Neural progenitor cell (in vitro differentiated cells): ENCODE measurements at regions not wholly inside any gene's neighbourhood (a gene's known extent, or its start where the extent isn't known, plus 50 kb on each side); places are given as distances from the start of the nearest gene placed in this dataset.

Experiments
- DNase-seq: peaks from one replicate; pipeline ENCODE4 v3.0.0-alpha.2; 2016; ENCODE audit warnings: low spot score
- H2AFZ ChIP-seq: fragments of 200-600 bp; sonication (generic); replicated peaks from 2 replicates; pipeline ENCODE4 v1.6.1; 2016; ENCODE audit warnings: antibody characterized with exemption
- H3F3A ChIP-seq: fragments of 200-600 bp; sonication (generic); 2 replicates; pipeline ENCODE4 v1.6.1; 2016; ENCODE audit warnings: antibody characterized with exemption, low read depth
- H3K27ac ChIP-seq: fragments of 200-600 bp; sonication (generic); 2 replicates; pipeline ENCODE4 v1.5.1; 2016; ENCODE audit warnings: mild to moderate bottlenecking
- H3K27me3 ChIP-seq: fragments of 200-600 bp; sonication (generic); 2 replicates; pipeline ENCODE4 v1.6.1; 2016; ENCODE audit warnings: mild to moderate bottlenecking, moderate library complexity
- H3K36me3 ChIP-seq: fragments of 200-600 bp; sonication (generic); 2 replicates; pipeline ENCODE4 v1.5.1; 2016
- H3K4me1 ChIP-seq: fragments of 200-600 bp; sonication (generic); 2 replicates; pipeline ENCODE4 v1.6.1; 2016; ENCODE audit warnings: mixed run types
- H3K4me2 ChIP-seq: fragments of 200-600 bp; sonication (generic); 2 replicates; pipeline ENCODE4 v1.6.1; 2016
- H3K4me3 ChIP-seq: fragments of 200-600 bp; sonication (generic); 2 replicates; pipeline ENCODE4 v1.5.1; 2016
- H3K79me2 ChIP-seq: fragments of 200-600 bp; sonication (generic); 2 replicates; pipeline ENCODE4 v1.6.1; 2016; ENCODE audit warnings: low read depth
- H3K9ac ChIP-seq: fragments of 200-600 bp; sonication (generic); 2 replicates; pipeline ENCODE4 v1.6.1; 2016
- H3K9me3 ChIP-seq: fragments of 200-600 bp; sonication (generic); 2 replicates; pipeline ENCODE4 v1.5.1; 2016; ENCODE audit warnings: low read depth
- H4K20me1 ChIP-seq: fragments of 200-600 bp; sonication (generic); 2 replicates; pipeline ENCODE4 v1.6.1; 2016; ENCODE audit warnings: low read depth
- H3K27ac Mint-ChIP-seq: 3 replicates; pipeline ENCODE4 v1.8.0; 2021; ENCODE audit warnings: mixed read lengths
- H3K27me3 Mint-ChIP-seq: 2 replicates; pipeline ENCODE4 v1.8.0; 2022; ENCODE audit warnings: low read depth, mild to moderate bottlenecking, inconsistent platforms, moderate library complexity, mixed read lengths; ENCODE audit not compliant: insufficient read depth
- H3K36me3 Mint-ChIP-seq: 3 replicates; pipeline ENCODE4 v1.8.0; 2021; ENCODE audit warnings: mixed read lengths
- H3K4me1 Mint-ChIP-seq: 3 replicates; pipeline ENCODE4 v1.8.0; 2021; ENCODE audit warnings: mixed read lengths
- H3K4me3 Mint-ChIP-seq: 3 replicates; pipeline ENCODE4 v1.8.0; 2021; ENCODE audit warnings: mild to moderate bottlenecking, moderate library complexity, mixed read lengths
- H3K9me3 Mint-ChIP-seq: 3 replicates; pipeline ENCODE4 v1.8.0; 2020; ENCODE audit warnings: mixed read lengths
- CTCF ChIP-seq: fragments of 200-600 bp; sonication (generic); IDR thresholded peaks from 2 replicates; pipeline ENCODE4 v1.5.1; 2017; ENCODE audit warnings: antibody characterized with exemption, mild to moderate bottlenecking
- EZH2 ChIP-seq: fragments of 200-600 bp; sonication (generic); IDR thresholded peaks from 2 replicates; pipeline ENCODE4 v1.6.1; 2017; ENCODE audit warnings: antibody characterized with exemption, mild to moderate bottlenecking, moderate library complexity
- EZH2phosphoT487 ChIP-seq: fragments of 200-600 bp; sonication (generic); IDR thresholded peaks from 2 replicates; pipeline ENCODE4 v1.6.1; 2017; ENCODE audit warnings: antibody characterized with exemption

DNA sequence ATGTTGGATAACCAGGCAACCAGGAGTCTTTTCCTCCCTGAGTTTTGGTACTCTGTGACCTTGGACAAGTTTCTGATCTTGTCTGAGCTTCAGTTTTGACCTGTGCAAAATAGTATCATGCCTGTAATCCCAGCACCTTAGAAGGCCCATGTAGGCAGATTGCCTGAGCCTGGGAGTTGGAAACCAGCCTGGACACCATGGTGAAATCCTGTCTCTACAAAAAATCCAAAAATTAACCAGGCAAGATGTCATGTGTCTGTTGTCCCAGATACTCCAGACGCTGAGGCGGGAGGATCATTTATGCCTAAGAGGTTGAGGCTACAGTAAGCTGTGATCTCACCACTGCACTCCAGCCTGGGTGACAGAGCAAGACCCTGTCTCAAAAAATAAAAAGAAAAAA lies 114.8 kb downstream of the IL12A start:
- Mint-ChIP-seq H3K27ac (no peak overlapping the region), H3K27me3 (peaks cover 3% of the 10 kb centered on the region)
- H3K79me2 ChIP-seq: no peaks in the 10 kb centered on the region

GRCh38 chr3:160105907-160106584 lies 117.4 kb downstream of the IL12A start:
- no peak for DNase-seq
- Histone ChIP-seq H3K36me3 (no peaks in the 10 kb centered on the region), H3K4me1 (no peaks in the 10 kb centered on the region), H3K9me3 (no peaks in the 10 kb centered on the region), H3K4me3 (no peak overlapping the region), H3K9ac (no peak overlapping the region), H3K27me3 (no peaks in the 10 kb centered on the region), H2AFZ (no peak overlapping the region), H3K79me2 (no peaks in the 10 kb centered on the region), H3K27ac (no peak overlapping the region), H3F3A (no peaks in the 10 kb centered on the region), H4K20me1 (no peaks in the 10 kb centered on the region), H3K4me2 (no peak overlapping the region)
- Mint-ChIP-seq H3K27ac (no peak overlapping the region), H3K9me3 (no peaks in the 10 kb centered on the region), H3K27me3 (peaks cover 3% of the 10 kb centered on the region), H3K4me1 (no peaks in the 10 kb centered on the region), H3K36me3 (no peaks in the 10 kb centered on the region), H3K4me3 (no peak overlapping the region)
- TF ChIP-seq EZH2phosphoT487 (no peak), CTCF (no peak), EZH2 (no peak)

More for the DNA sequence above, 114.8 kb downstream of the IL12A start:
- no peak for DNase-seq
- no peaks in the 10 kb centered on the region for H3K9me3 ChIP-seq
- no peak for TF ChIP-seq EZH2phosphoT487
- no peak for TF ChIP-seq EZH2
- TF ChIP-seq CTCF: no peak
- H3K9ac ChIP-seq: no peak overlapping the region
- no peaks in the 10 kb centered on the region for H4K20me1 ChIP-seq
- H3K4me2 ChIP-seq: no peak overlapping the region
- no peaks in the 10 kb centered on the region for H3K36me3 ChIP-seq
- Mint-ChIP-seq H3K9me3 (no peaks in the 10 kb centered on the region), H3K4me1 (no peaks in the 10 kb centered on the region), H3K4me3 (no peak overlapping the region), H3K36me3 (no peaks in the 10 kb centered on the region)
- no peaks in the 10 kb centered on the region for H3K4me1 ChIP-seq
- no peak overlapping the region for H3K4me3 ChIP-seq
- no peak overlapping the region for H3K27ac ChIP-seq
- H3K27me3 ChIP-seq: no peaks in the 10 kb centered on the region
- H3F3A ChIP-seq: no peaks in the 10 kb centered on the region
- H2AFZ ChIP-seq: no peak overlapping the region

DNA sequence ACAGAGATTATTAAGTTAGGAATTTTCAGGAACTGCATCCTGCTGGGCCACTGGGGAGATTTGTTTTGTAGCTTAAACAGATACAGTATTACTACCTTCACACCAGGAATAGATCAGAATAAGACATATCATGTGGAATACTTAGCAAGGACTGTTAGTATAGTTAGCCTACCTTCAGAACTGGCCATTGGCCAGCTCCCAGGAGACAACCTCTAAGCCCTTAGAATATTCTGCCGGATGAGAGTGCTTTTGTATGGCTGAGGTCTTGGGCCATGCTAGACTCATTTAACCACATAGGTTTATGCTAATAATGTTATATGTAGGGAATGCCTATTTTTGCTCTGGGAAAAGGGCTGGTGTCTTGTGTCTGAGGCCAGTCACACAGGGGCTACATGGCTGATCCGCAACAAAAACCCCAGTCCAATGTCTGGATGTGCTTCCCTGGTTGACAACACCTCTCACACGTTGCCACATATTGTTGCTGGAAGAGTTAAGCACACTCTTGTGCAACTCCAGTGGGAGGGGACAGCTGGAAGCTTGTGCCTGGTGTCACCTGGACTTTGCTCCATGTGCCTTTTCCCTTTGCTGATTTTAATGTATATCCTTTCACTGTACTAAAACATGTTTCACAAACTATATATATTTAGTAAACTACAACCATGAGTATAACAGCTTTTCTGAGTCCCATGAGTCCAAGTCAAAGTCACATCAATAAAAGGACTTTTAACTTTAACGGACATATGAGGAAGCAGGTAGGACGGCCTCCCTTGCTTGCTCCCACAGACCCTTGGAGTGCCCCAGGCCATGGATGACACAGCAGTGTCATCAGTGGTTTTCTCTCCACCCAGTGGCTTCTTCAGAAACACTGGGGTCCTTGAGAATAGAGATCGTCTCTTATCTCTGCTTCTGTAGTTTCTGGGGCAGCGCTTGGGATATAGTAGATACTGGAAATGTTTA lies 118.0 kb upstream of the C3orf80 start:
- H3K36me3 Mint-ChIP-seq: no peaks in the 10 kb centered on the region
- H3K27me3 ChIP-seq: no peaks in the 10 kb centered on the region
- DNase-seq: no peak
- TF ChIP-seq EZH2 (no peak), CTCF (no peak), EZH2phosphoT487 (no peak)
- H3F3A ChIP-seq: no peaks in the 10 kb centered on the region
- H3K9ac ChIP-seq: no peak overlapping the region
- H3K27ac ChIP-seq: no peak overlapping the region
- H3K9me3 Mint-ChIP-seq: no peaks in the 10 kb centered on the region
- no peak overlapping the region for H3K4me3 ChIP-seq
- H2AFZ ChIP-seq: no peak overlapping the region
- H3K79me2 ChIP-seq: no peaks in the 10 kb centered on the region
- no peak overlapping the region for H3K27ac Mint-ChIP-seq
- H3K4me3 Mint-ChIP-seq: no peak overlapping the region
- H3K4me2 ChIP-seq: no peak overlapping the region
- no peaks in the 10 kb centered on the region for H3K9me3 ChIP-seq
- H3K36me3 ChIP-seq: no peaks in the 10 kb centered on the region
- H4K20me1 ChIP-seq: no peaks in the 10 kb centered on the region
- H3K4me1 Mint-ChIP-seq: no peaks in the 10 kb centered on the region
- H3K4me1 ChIP-seq: no peaks in the 10 kb centered on the region
- peaks cover 1% of the 10 kb centered on the region for H3K27me3 Mint-ChIP-seq
